ENCODE measurements at regions not wholly inside any gene's neighbourhood (a gene's known extent, or its start where the extent isn't known, plus 50 kb on each side); places are given as distances from the start of the nearest gene placed in this dataset.

- peak; percentile 71 for DNase-seq
- CTCF ChIA-PET = interaction anchor here (0.6 to 3.4 kb wide), 14 partner anchors 9 to 1010 kb away, joined by 3 to 43 read pairs (median 3); no protein-coding TSS in a partner anchor
- Mint-ChIP-seq H3K36me3 (ENCODE audit: low read depth) (no peaks in the 10 kb centered on the region), H3K4me1 (ENCODE audit: low read depth) (peaks cover 20% of the 10 kb centered on the region), H3K27ac (no peak overlapping the region), H3K9me3 (no peaks in the 10 kb centered on the region), H3K4me3 (no peak overlapping the region), H3K27me3 (ENCODE audit: low read depth) (peaks cover 5% of the 10 kb centered on the region)
- intact Hi-C loops (cut with micrococcal nuclease) = loop anchor here (1.0 to 5.0 kb wide), 5 partner anchors 935 to 1355 kb away; no protein-coding TSS in a partner anchor
These were observed 139.4 kb downstream of the AKAIN1 start for GRCh38 chr18:5057386-5058348.

GRCh38 chr18:5052491-5052890 is 144.6 kb downstream of the AKAIN1 start:
- Mint-ChIP-seq H3K4me3 (no peak overlapping the region), H3K27me3 (ENCODE audit: low read depth) (peaks cover 3% of the 10 kb centered on the region), H3K27ac (no peak overlapping the region), H3K4me1 (ENCODE audit: low read depth) (peaks cover 2% of the 10 kb centered on the region), H3K36me3 (ENCODE audit: low read depth) (no peaks in the 10 kb centered on the region), H3K9me3 (no peaks in the 10 kb centered on the region)
- no peak for DNase-seq
- CTCF ChIA-PET = no interaction called here
- intact Hi-C loops (cut with micrococcal nuclease) = no loop called here

- H3K4me3 Mint-ChIP-seq = no peak overlapping the region
- peaks cover 2% of the 10 kb centered on the region for H3K27me3 Mint-ChIP-seq (ENCODE audit: low read depth)
- intact Hi-C loops (cut with micrococcal nuclease) = no loop called here
- no peaks in the 10 kb centered on the region for H3K36me3 Mint-ChIP-seq (ENCODE audit: low read depth)
- no peak overlapping the region for H3K27ac Mint-ChIP-seq
- no peaks in the 10 kb centered on the region for H3K9me3 Mint-ChIP-seq
- no peaks in the 10 kb centered on the region for H3K4me1 Mint-ChIP-seq (ENCODE audit: low read depth)
- no peak for DNase-seq
- CTCF ChIA-PET = interaction anchor here (0.8 kb wide), 1 partner anchor 9 kb away, joined by 3 read pairs; no protein-coding TSS in a partner anchor
These were observed 145.8 kb downstream of the AKAIN1 start for GRCh38 chr18:5051207-5051606.

GRCh38 chr18:5049124-5049523 is 147.9 kb downstream of the AKAIN1 start:
- CTCF ChIA-PET = interaction anchor here (1.0 kb wide), 1 partner anchor 8 kb away, joined by 5 read pairs; no protein-coding TSS in a partner anchor
- intact Hi-C loops (cut with micrococcal nuclease) = no loop called here
- Mint-ChIP-seq H3K4me1 (ENCODE audit: low read depth) (no peaks in the 10 kb centered on the region), H3K4me3 (no peak overlapping the region), H3K36me3 (ENCODE audit: low read depth) (no peaks in the 10 kb centered on the region), H3K9me3 (no peaks in the 10 kb centered on the region), H3K27ac (no peak overlapping the region), H3K27me3 (ENCODE audit: low read depth) (no peaks in the 10 kb centered on the region)
- no peak for DNase-seq

GRCh38 chr18:5040476-5040875 is 156.6 kb downstream of the AKAIN1 start:
- H3K4me3 Mint-ChIP-seq = no peak overlapping the region
- CTCF ChIA-PET = no interaction called here

GRCh38 chr18:5036523-5036922 is 160.5 kb downstream of the AKAIN1 start:
- Mint-ChIP-seq H3K27ac (no peak overlapping the region), H3K36me3 (ENCODE audit: low read depth) (peaks cover 1% of the 10 kb centered on the region), H3K9me3 (peaks cover 5% of the 10 kb centered on the region), H3K4me3 (no peak overlapping the region), H3K27me3 (ENCODE audit: low read depth) (peaks cover 12% of the 10 kb centered on the region), H3K4me1 (ENCODE audit: low read depth) (no peaks in the 10 kb centered on the region)
- DNase-seq = no peak
- CTCF ChIA-PET = interaction anchor here (1.5 to 2.0 kb wide), 2 partner anchors 13 to 22 kb away, joined by 5 to 14 read pairs; no protein-coding TSS in a partner anchor
- intact Hi-C loops (cut with micrococcal nuclease) = no loop called here

More at GRCh38 chr18:5040476-5040875, 156.6 kb downstream of the AKAIN1 start:
- Mint-ChIP-seq H3K4me1 (ENCODE audit: low read depth) (no peaks in the 10 kb centered on the region), H3K9me3 (no peaks in the 10 kb centered on the region), H3K27ac (no peak overlapping the region), H3K27me3 (ENCODE audit: low read depth) (peaks cover 14% of the 10 kb centered on the region), H3K36me3 (ENCODE audit: low read depth) (no peaks in the 10 kb centered on the region)
- intact Hi-C loops (cut with micrococcal nuclease) = no loop called here
- DNase-seq = no peak

- CTCF ChIA-PET = no interaction called here
- Mint-ChIP-seq H3K4me3 (no peak overlapping the region), H3K27ac (no peak overlapping the region)
These were observed 165.8 kb downstream of the AKAIN1 start for GRCh38 chr18:5031216-5031615.

GRCh38 chr18:5030636-5031035 is 166.4 kb downstream of the AKAIN1 start:
- Mint-ChIP-seq H3K9me3 (peaks cover 5% of the 10 kb centered on the region), H3K27ac (no peak overlapping the region), H3K4me1 (ENCODE audit: low read depth) (no peaks in the 10 kb centered on the region), H3K4me3 (no peak overlapping the region), H3K27me3 (ENCODE audit: low read depth) (peaks cover 7% of the 10 kb centered on the region), H3K36me3 (ENCODE audit: low read depth) (peaks cover 1% of the 10 kb centered on the region)
- intact Hi-C loops (cut with micrococcal nuclease) = no loop called here
- no peak for DNase-seq
- CTCF ChIA-PET = no interaction called here

More at GRCh38 chr18:5031216-5031615, 165.8 kb downstream of the AKAIN1 start:
- intact Hi-C loops (cut with micrococcal nuclease) = no loop called here
- H3K9me3 Mint-ChIP-seq = peaks cover 5% of the 10 kb centered on the region
- H3K36me3 Mint-ChIP-seq (ENCODE audit: low read depth) = peaks cover 1% of the 10 kb centered on the region
- peaks cover 8% of the 10 kb centered on the region for H3K27me3 Mint-ChIP-seq (ENCODE audit: low read depth)
- no peak for DNase-seq
- H3K4me1 Mint-ChIP-seq (ENCODE audit: low read depth) = no peaks in the 10 kb centered on the region

- H3K9me3 Mint-ChIP-seq = peaks cover 2% of the 10 kb centered on the region
- DNase-seq = no peak
- H3K27me3 Mint-ChIP-seq (ENCODE audit: low read depth) = peaks cover 10% of the 10 kb centered on the region
- H3K27ac Mint-ChIP-seq = no peak overlapping the region
- no peak overlapping the region for H3K4me3 Mint-ChIP-seq
- intact Hi-C loops (cut with micrococcal nuclease) = no loop called here
- CTCF ChIA-PET = no interaction called here
- H3K36me3 Mint-ChIP-seq (ENCODE audit: low read depth) = peaks cover 1% of the 10 kb centered on the region
- no peaks in the 10 kb centered on the region for H3K4me1 Mint-ChIP-seq (ENCODE audit: low read depth)
These were observed 167.5 kb downstream of the AKAIN1 start for GRCh38 chr18:5029592-5029991.

GRCh38 chr18:5024741-5025140 is 172.3 kb downstream of the AKAIN1 start:
- intact Hi-C loops (cut with micrococcal nuclease) = no loop called here

GRCh38 chr18:5021558-5021957 is 175.5 kb downstream of the AKAIN1 start:
- no peak for DNase-seq
- CTCF ChIA-PET = interaction anchor here (0.6 to 3.1 kb wide), 5 partner anchors 15 to 1140 kb away, joined by 3 to 14 read pairs (median 3); no protein-coding TSS in a partner anchor
- H3K4me3 Mint-ChIP-seq = no peak overlapping the region
- no peaks in the 10 kb centered on the region for H3K36me3 Mint-ChIP-seq (ENCODE audit: low read depth)
- H3K27me3 Mint-ChIP-seq (ENCODE audit: low read depth) = peaks cover 17% of the 10 kb centered on the region
- H3K27ac Mint-ChIP-seq = no peak overlapping the region
- no peaks in the 10 kb centered on the region for H3K4me1 Mint-ChIP-seq (ENCODE audit: low read depth)
- peaks cover 1% of the 10 kb centered on the region for H3K9me3 Mint-ChIP-seq
- intact Hi-C loops (cut with micrococcal nuclease) = no loop called here

More at GRCh38 chr18:5024741-5025140, 172.3 kb downstream of the AKAIN1 start:
- no peak overlapping the region for H3K4me3 Mint-ChIP-seq
- H3K36me3 Mint-ChIP-seq (ENCODE audit: low read depth) = no peaks in the 10 kb centered on the region
- no peaks in the 10 kb centered on the region for H3K9me3 Mint-ChIP-seq
- no peak for DNase-seq
- CTCF ChIA-PET = interaction anchor here (3.1 kb wide), 1 partner anchor 12 kb away, joined by 14 read pairs; no protein-coding TSS in a partner anchor
- no peaks in the 10 kb centered on the region for H3K4me1 Mint-ChIP-seq (ENCODE audit: low read depth)
- H3K27ac Mint-ChIP-seq = no peak overlapping the region
- H3K27me3 Mint-ChIP-seq (ENCODE audit: low read depth) = peaks cover 20% of the 10 kb centered on the region

GRCh38 chr18:5015213-5015612 is 181.8 kb downstream of the AKAIN1 start:
- no peaks in the 10 kb centered on the region for H3K4me1 Mint-ChIP-seq (ENCODE audit: low read depth)
- H3K27me3 Mint-ChIP-seq (ENCODE audit: low read depth) = peaks cover 3% of the 10 kb centered on the region
- no peak overlapping the region for H3K4me3 Mint-ChIP-seq
- H3K9me3 Mint-ChIP-seq = peaks cover 1% of the 10 kb centered on the region
- intact Hi-C loops (cut with micrococcal nuclease) = no loop called here
- CTCF ChIA-PET = no interaction called here
- H3K36me3 Mint-ChIP-seq (ENCODE audit: low read depth) = no peaks in the 10 kb centered on the region
- H3K27ac Mint-ChIP-seq = no peak overlapping the region
- no peak for DNase-seq
